H1 (cell line): ENCODE measurements at regions not wholly inside any gene's neighbourhood (a gene's known extent, or its start where the extent isn't known, plus 50 kb on each side); places are given as distances from the start of the nearest gene placed in this dataset.

Experiments used
- CTCF ChIA-PET: fragments of 300-600 bp; sonication (Branson Sonifier 250); formaldehyde crosslinking; loops from one replicate; lab custom pipeline; 2021; ENCODE audit not compliant: partially characterized antibody; lab: Charles Lee
- POLR2A ChIA-PET: fragments of 300-600 bp; sonication (Branson Sonifier 250); formaldehyde crosslinking; loops from one replicate; lab custom pipeline; 2021; ENCODE audit warnings: inconsistent platforms; ENCODE audit not compliant: partially characterized antibody; lab: Charles Lee
- DNase-seq, 2 experiments: peaks; one replicate each; pipeline versions ENCODE4 v3.0.0 to v3.0.0-alpha.2; 2010 to 2022; ENCODE audit warnings: low spot score in 2 of 2, low read depth in 1 of 2, mixed read lengths in 1 of 2
- FAIRE-seq: peaks from 2 replicates; lab custom pipeline; 2011; peaks lifted over from hg19 to GRCh38; lab: Jason Lieb, UNC
- H2AFZ ChIP-seq: 2 replicates; pipeline ENCODE4 v1.8.1; 2012; ENCODE audit warnings: low read length, inconsistent platforms
- H2AK5ac ChIP-seq: 2 replicates; pipeline ENCODE4 v1.6.1; 2013; ENCODE audit warnings: low read depth, low read length
- H2BK120ac ChIP-seq: replicated peaks from 2 replicates; pipeline ENCODE3; 2013; ENCODE audit warnings: low read depth, low read length, inconsistent platforms
- H2BK12ac ChIP-seq: 2 replicates; pipeline ENCODE4 v1.6.1; 2013; ENCODE audit warnings: low read depth, low read length
- H2BK15ac ChIP-seq: 2 replicates; pipeline ENCODE4 v1.6.1; 2013; ENCODE audit warnings: low read length
- H2BK20ac ChIP-seq: 2 replicates; pipeline ENCODE4 v1.6.1; 2013; ENCODE audit warnings: low read length
- H2BK5ac ChIP-seq: 2 replicates; pipeline ENCODE4 v1.6.1; 2013; ENCODE audit warnings: low read depth, low read length
- H3K14ac ChIP-seq: 2 replicates; pipeline ENCODE4 v1.6.1; 2013; ENCODE audit warnings: inconsistent platforms; ENCODE audit not compliant: insufficient read length
- H3K18ac ChIP-seq: 2 replicates; pipeline ENCODE4 v1.6.1; 2013; ENCODE audit warnings: low read length; ENCODE audit errors: extremely low read depth
- H3K23ac ChIP-seq: 2 replicates; pipeline ENCODE4 v1.6.1; 2013; ENCODE audit warnings: inconsistent platforms; ENCODE audit not compliant: insufficient read length
- H3K23me2 ChIP-seq: 2 replicates; pipeline ENCODE4 v1.6.1; 2013; ENCODE audit warnings: low read depth, low read length
- H3K27ac ChIP-seq: 2 replicates; pipeline ENCODE4 v1.6.1; 2011; ENCODE audit warnings: low read depth, low read length, inconsistent platforms
- H3K27me3 ChIP-seq, 4 experiments: replicated peaks in 1 of 4; 1 replicate in 1 of 4; 2 replicates in 3 of 4; pipeline versions ENCODE4 v1.6.1 to v1.8.1; 2011 to 2013; ENCODE audit warnings: low read length in 3 of 4, mild to moderate bottlenecking in 3 of 4, inconsistent platforms in 2 of 4, mixed read lengths in 2 of 4, moderate library complexity in 1 of 4; ENCODE audit not compliant: control insufficient read depth in 3 of 4, insufficient read depth in 3 of 4; ENCODE audit errors: extremely low read depth in 1 of 4
- H3K36me3 ChIP-seq, 4 experiments: 2 replicates each; pipeline versions ENCODE4 v1.6.1 to v1.8.1; 2011 to 2013; ENCODE audit warnings: mild to moderate bottlenecking in 4 of 4, low read length in 3 of 4, moderate library complexity in 2 of 4, control low read depth in 1 of 4, inconsistent platforms in 1 of 4; ENCODE audit not compliant: insufficient read depth in 4 of 4, control insufficient read depth in 2 of 4
- H3K4ac ChIP-seq: replicated peaks from 2 replicates; pipeline ENCODE3; 2013; ENCODE audit warnings: low read length, low read depth, mixed read lengths, inconsistent platforms; ENCODE audit not compliant: insufficient read length
- H3K4me1 ChIP-seq, 4 experiments: replicated peaks in 1 of 4; 1 replicate in 1 of 4; 2 replicates in 3 of 4; pipeline versions ENCODE4 v1.6.1 to v1.8.1; 2011 to 2013; ENCODE audit warnings: low read length in 3 of 4, inconsistent platforms in 2 of 4, mixed read lengths in 1 of 4; ENCODE audit not compliant: insufficient read depth in 4 of 4, control insufficient read depth in 3 of 4
- H3K4me2 ChIP-seq, 2 experiments: 2 replicates each; pipeline versions ENCODE4 v1.6.1 to v1.8.1; 2011 to 2013; ENCODE audit warnings: low read depth in 2 of 2, low read length in 2 of 2, control low read depth in 1 of 2, inconsistent platforms in 1 of 2, mild to moderate bottlenecking in 1 of 2; ENCODE audit not compliant: insufficient read depth in 1 of 2
- H3K4me3 ChIP-seq, 4 experiments: fragments of 200-600, 300-600 bp in 1 of 4; sonication (generic), shearing (Covaris generic), sonication (Bioruptor Twin) in 1 of 4; 2 replicates each; pipeline versions ENCODE4 v1.5.1 to v1.8.1; 2011 to 2016; ENCODE audit warnings: low read length in 4 of 4, low read depth in 3 of 4, control low read depth in 2 of 4, inconsistent platforms in 2 of 4, mild to moderate bottlenecking in 2 of 4, mixed read lengths in 1 of 4, moderate library complexity in 1 of 4; ENCODE audit not compliant: insufficient read depth in 2 of 4; ENCODE audit errors: extremely low read depth in 1 of 4
- H3K56ac ChIP-seq: replicated peaks from 2 replicates; pipeline ENCODE3; 2013; ENCODE audit warnings: low read depth, mild to moderate bottlenecking, mixed read lengths, low read length, inconsistent platforms; ENCODE audit not compliant: insufficient read length
- H3K79me1 ChIP-seq: 2 replicates; pipeline ENCODE4 v1.6.1; 2013; ENCODE audit warnings: low read depth, low read length, control low read depth
- H3K79me2 ChIP-seq, 2 experiments: 2 replicates each; pipeline versions ENCODE4 v1.6.1 to v1.8.1; 2012 to 2013; ENCODE audit warnings: low read length in 2 of 2, mild to moderate bottlenecking in 2 of 2, inconsistent platforms in 1 of 2; ENCODE audit not compliant: insufficient read depth in 2 of 2, control insufficient read depth in 1 of 2
- H3K9ac ChIP-seq, 4 experiments: replicated peaks in 1 of 4; 1 replicate in 1 of 4; 2 replicates in 3 of 4; pipeline versions ENCODE4 v1.6.1 to v1.8.1; 2011 to 2013; ENCODE audit warnings: low read depth in 3 of 4, low read length in 3 of 4, control low read depth in 2 of 4, mild to moderate bottlenecking in 2 of 4, moderate library complexity in 2 of 4, inconsistent platforms in 1 of 4; ENCODE audit errors: extremely low read depth in 1 of 4
- H3K9me3 ChIP-seq, 2 experiments: 2 replicates each; pipeline versions ENCODE4 v1.6.1 to v1.8.1; 2012 to 2013; ENCODE audit warnings: mild to moderate bottlenecking in 2 of 2, moderate library complexity in 2 of 2, control low read depth in 1 of 2, inconsistent platforms in 1 of 2, low read depth in 1 of 2, low read length in 1 of 2, mixed read lengths in 1 of 2; ENCODE audit not compliant: insufficient read depth in 2 of 2
- H4K20me1 ChIP-seq, 2 experiments: replicated peaks in 1 of 2; 2 replicates each; pipeline versions ENCODE3 to v1.8.1; 2011 to 2013; ENCODE audit warnings: inconsistent platforms in 2 of 2, low read length in 2 of 2, mild to moderate bottlenecking in 1 of 2; ENCODE audit not compliant: insufficient read depth in 2 of 2, control insufficient read depth in 1 of 2
- H4K5ac ChIP-seq: 2 replicates; pipeline ENCODE4 v1.6.1; 2013; ENCODE audit warnings: low read length, low read depth, mixed read lengths, inconsistent platforms; ENCODE audit not compliant: insufficient read length
- H4K8ac ChIP-seq: 2 replicates; pipeline ENCODE4 v1.8.0; 2013; ENCODE audit warnings: mild to moderate bottlenecking, moderate library complexity, low read length, inconsistent platforms; ENCODE audit not compliant: insufficient read depth; ENCODE audit errors: extremely low read depth
- H4K91ac ChIP-seq: replicated peaks from 2 replicates; pipeline ENCODE3; 2013; ENCODE audit warnings: low read length, mixed read lengths, inconsistent platforms; ENCODE audit not compliant: insufficient read length
- ATF3 ChIP-seq: IDR thresholded peaks from 2 replicates; pipeline ENCODE4 v1.6.1; 2011; ENCODE audit warnings: low read depth, mild to moderate bottlenecking, low read length; ENCODE audit not compliant: insufficient read depth
- JUND ChIP-seq: IDR thresholded peaks from 2 replicates; pipeline ENCODE4 v1.6.1; 2011; ENCODE audit warnings: mild to moderate bottlenecking, improper control_type of control experiment, low read length
- KDM5A ChIP-seq: fragments of 200-600 bp; IDR thresholded peaks from 2 replicates; pipeline ENCODE4 v1.7.1; 2012; ENCODE audit warnings: mild to moderate bottlenecking, low read length, inconsistent platforms, mixed read lengths
- POLR2A ChIP-seq, 2 experiments: IDR thresholded peaks; 1 replicate in 1 of 2; 2 replicates in 1 of 2; pipeline ENCODE4 v1.6.1; 2011; ENCODE audit warnings: low read depth in 2 of 2, low read length in 2 of 2, mild to moderate bottlenecking in 2 of 2; ENCODE audit errors: control extremely low read depth in 1 of 2
- POU5F1 ChIP-seq: IDR thresholded peaks from 2 replicates; pipeline ENCODE4 v1.6.1; 2011; ENCODE audit warnings: low read depth, mild to moderate bottlenecking, low read length, moderate library complexity
- SIX5 ChIP-seq: IDR thresholded peaks from 2 replicates; pipeline ENCODE4 v1.6.1; 2011; ENCODE audit warnings: mild to moderate bottlenecking, low read depth, low read length
- SUZ12 ChIP-seq: fragments of 200-600 bp; sonication (generic); IDR thresholded peaks from 2 replicates; pipeline ENCODE4 v1.6.1; 2012; ENCODE audit warnings: mild to moderate bottlenecking, inconsistent platforms, low read length, moderate library complexity, mixed read lengths
- YY1 ChIP-seq: IDR thresholded peaks from 2 replicates; pipeline ENCODE4 v1.6.1; 2011; ENCODE audit warnings: low read depth, mild to moderate bottlenecking, low read length
- WGBS, 2 experiments: shearing (Covaris generic) in 1 of 2; methylation state at CpG; one replicate each; pipeline versions ENCODE4 v1.1.6 to v1.1.7; 2013 to 2015; ENCODE audit warnings: low lambda C conversion rate in 2 of 2, mixed read lengths in 2 of 2, inconsistent platforms in 1 of 2, low coverage in 1 of 2, missing lambda C conversion rate in 1 of 2; ENCODE audit not compliant: insufficient replicate concordance in 2 of 2, insufficient coverage in 1 of 2, insufficient read length in 1 of 2; ENCODE audit errors: extremely low coverage in 1 of 2, missing lambda C conversion rate in 1 of 2; 5-methylcytosine and 5-hydroxymethylcytosine counted together

GRCh38 chr6:165200178-165200577 lies 109.2 kb downstream of the C6orf118 start:
- Histone ChIP-seq H4K91ac (no peak overlapping the region), H4K8ac (no peak overlapping the region), H3K9ac (no peak overlapping the region), H2BK15ac (no peak overlapping the region), H2AFZ (no peak overlapping the region), H2BK5ac (no peak overlapping the region), H3K23me2 (no peaks in the 10 kb centered on the region), H2BK20ac (no peak overlapping the region), H3K36me3 (no peaks in the 10 kb centered on the region), H2BK12ac (no peak overlapping the region), H3K27ac (no peak overlapping the region), H3K27me3 (no peaks in the 10 kb centered on the region), H3K4me2 (no peak overlapping the region), H3K23ac (no peak overlapping the region), H3K56ac (no peak overlapping the region), H2BK120ac (no peak overlapping the region), H4K5ac (no peak overlapping the region), H3K14ac (no peak overlapping the region), H3K4me3 (no peak overlapping the region), H3K79me1 (no peaks in the 10 kb centered on the region), H3K9me3 (peaks cover 0 to 8% of the 10 kb centered on the region in 2 experiments; a peak in 2 of 4 replicates), H2AK5ac (no peak overlapping the region), H3K79me2 (no peaks in the 10 kb centered on the region), H4K20me1 (no peaks in the 10 kb centered on the region), H3K4me1 (no peaks in the 10 kb centered on the region), H3K18ac (no peak overlapping the region), H3K4ac (no peak overlapping the region)
- POLR2A ChIA-PET, result no interaction called here
- DNase-seq (no peak), FAIRE-seq (no peak)
- CTCF ChIA-PET, result no interaction called here
- WGBS, 2 experiments, result 92% methylated on average over 1 of the region's 1 CpG; no CpG with 5 or more reads in 1 of the 2 experiments
- no peak for TF ChIP-seq ATF3
- TF ChIP-seq YY1, result no peak
- TF ChIP-seq JUND, result no peak
- TF ChIP-seq SUZ12, result no peak
- no peak for TF ChIP-seq KDM5A
- no peak for TF ChIP-seq SIX5
- TF ChIP-seq POU5F1, result no peak
- no peak for TF ChIP-seq POLR2A (IDR thresholded peaks at IDR 0.05; ENCODE audit: control extremely low read depth in 1 of 2, low read depth in 2 of 2, low read length in 2 of 2)
